SK-N-SH treated with all-trans-retinoic acid at 6 μM for 48 hours (cell line): ENCODE measurements at regions not wholly inside any gene's neighbourhood (a gene's known extent, or its start where the extent isn't known, plus 50 kb on each side); places are given as distances from the start of the nearest gene placed in this dataset.

Experiments
- ARNTL ChIP-seq: fragments of 450-650 bp; formaldehyde crosslinking; IDR thresholded peaks from 2 replicates; pipeline ENCODE4 v1.5.0; 2020; ENCODE audit warnings: low read depth, mild to moderate bottlenecking, moderate library complexity, borderline replicate concordance
- BACH2 ChIP-seq: fragments of 250-450 bp; sonication (Bioruptor Pico); IDR thresholded peaks from 2 replicates; pipeline ENCODE4 v1.9.0; 2021; ENCODE audit warnings: mild to moderate bottlenecking, borderline replicate concordance
- CSDC2 ChIP-seq: fragments of 250-450 bp; sonication (Bioruptor Pico); IDR thresholded peaks from 2 replicates; pipeline ENCODE4 v1.5.0; 2020; ENCODE audit warnings: mild to moderate bottlenecking, moderate library complexity
- CSRNP3 ChIP-seq: fragments of 250-450 bp; sonication (Bioruptor Pico); IDR thresholded peaks from 2 replicates; pipeline ENCODE4 v1.5.1; 2021; ENCODE audit warnings: mild to moderate bottlenecking, moderate library complexity
- ESRRG ChIP-seq: fragments of 250-450 bp; sonication (Bioruptor Pico); IDR thresholded peaks from 2 replicates; pipeline ENCODE4 v1.6.1; 2021; ENCODE audit warnings: mild to moderate bottlenecking
- ISL1 ChIP-seq: fragments of 250-450 bp; sonication (Bioruptor Pico); IDR thresholded peaks from 2 replicates; pipeline ENCODE4 v2.1.2; 2022; ENCODE audit warnings: mild to moderate bottlenecking, moderate library complexity
- PPARA ChIP-seq: fragments of 250-450 bp; sonication (Bioruptor Pico); IDR thresholded peaks from 2 replicates; pipeline ENCODE4 v1.5.0; 2020; ENCODE audit warnings: mild to moderate bottlenecking, borderline replicate concordance
- RARB ChIP-seq: fragments of 250-450 bp; sonication (Bioruptor Pico); IDR thresholded peaks from 2 replicates; pipeline ENCODE4 v1.8.0; 2021; ENCODE audit warnings: mild to moderate bottlenecking, moderate library complexity
- SNAI2 ChIP-seq: fragments of 250-450 bp; sonication (Bioruptor Pico); IDR thresholded peaks from 2 replicates; pipeline ENCODE4 v1.5.0; 2020; ENCODE audit warnings: mild to moderate bottlenecking, moderate library complexity
- ZFP3 ChIP-seq: fragments of 250-450 bp; sonication (Bioruptor Pico); IDR thresholded peaks from 2 replicates; pipeline ENCODE4 v1.5.0; 2020; ENCODE audit warnings: mild to moderate bottlenecking, moderate library complexity
- ZNF565 ChIP-seq: fragments of 450-650 bp; formaldehyde crosslinking; conservative IDR thresholded peaks from 2 replicates; pipeline ENCODE4 v1.5.0; 2020; ENCODE audit warnings: low read depth, mild to moderate bottlenecking, moderate library complexity
- TF ChIP-seq, protein P1 (sequence below): fragments of 250-450 bp; sonication (Bioruptor Pico); IDR thresholded peaks from 2 replicates; pipeline ENCODE4 v1.8.0; 2020; ENCODE audit warnings: mild to moderate bottlenecking, moderate library complexity, borderline replicate concordance
- TF ChIP-seq, protein P2 (sequence below): fragments of 250-450 bp; sonication (Bioruptor Pico); IDR thresholded peaks from 2 replicates; pipeline ENCODE4 v1.5.1; 2020; ENCODE audit warnings: low read depth, mild to moderate bottlenecking, moderate library complexity

- TF ChIP-seq CSDC2 (CRISPR knock-in tag) = no peak
- TF ChIP-seq, protein P1, sequence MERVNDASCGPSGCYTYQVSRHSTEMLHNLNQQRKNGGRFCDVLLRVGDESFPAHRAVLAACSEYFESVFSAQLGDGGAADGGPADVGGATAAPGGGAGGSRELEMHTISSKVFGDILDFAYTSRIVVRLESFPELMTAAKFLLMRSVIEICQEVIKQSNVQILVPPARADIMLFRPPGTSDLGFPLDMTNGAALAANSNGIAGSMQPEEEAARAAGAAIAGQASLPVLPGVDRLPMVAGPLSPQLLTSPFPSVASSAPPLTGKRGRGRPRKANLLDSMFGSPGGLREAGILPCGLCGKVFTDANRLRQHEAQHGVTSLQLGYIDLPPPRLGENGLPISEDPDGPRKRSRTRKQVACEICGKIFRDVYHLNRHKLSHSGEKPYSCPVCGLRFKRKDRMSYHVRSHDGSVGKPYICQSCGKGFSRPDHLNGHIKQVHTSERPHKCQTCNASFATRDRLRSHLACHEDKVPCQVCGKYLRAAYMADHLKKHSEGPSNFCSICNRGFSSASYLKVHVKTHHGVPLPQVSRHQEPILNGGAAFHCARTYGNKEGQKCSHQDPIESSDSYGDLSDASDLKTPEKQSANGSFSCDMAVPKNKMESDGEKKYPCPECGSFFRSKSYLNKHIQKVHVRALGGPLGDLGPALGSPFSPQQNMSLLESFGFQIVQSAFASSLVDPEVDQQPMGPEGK (CRISPR knock-in tag) = no peak
- no peak for TF ChIP-seq SNAI2 (CRISPR knock-in tag)
- no peak for TF ChIP-seq ARNTL (CRISPR knock-in tag)
- TF ChIP-seq PPARA (CRISPR knock-in tag) = no peak
- no peak for TF ChIP-seq RARB (CRISPR knock-in tag)
- no peak for TF ChIP-seq CSRNP3
- TF ChIP-seq ZNF565 (CRISPR knock-in tag) = no peak
- TF ChIP-seq ISL1 (CRISPR knock-in tag) = no peak
- TF ChIP-seq, protein P2, sequence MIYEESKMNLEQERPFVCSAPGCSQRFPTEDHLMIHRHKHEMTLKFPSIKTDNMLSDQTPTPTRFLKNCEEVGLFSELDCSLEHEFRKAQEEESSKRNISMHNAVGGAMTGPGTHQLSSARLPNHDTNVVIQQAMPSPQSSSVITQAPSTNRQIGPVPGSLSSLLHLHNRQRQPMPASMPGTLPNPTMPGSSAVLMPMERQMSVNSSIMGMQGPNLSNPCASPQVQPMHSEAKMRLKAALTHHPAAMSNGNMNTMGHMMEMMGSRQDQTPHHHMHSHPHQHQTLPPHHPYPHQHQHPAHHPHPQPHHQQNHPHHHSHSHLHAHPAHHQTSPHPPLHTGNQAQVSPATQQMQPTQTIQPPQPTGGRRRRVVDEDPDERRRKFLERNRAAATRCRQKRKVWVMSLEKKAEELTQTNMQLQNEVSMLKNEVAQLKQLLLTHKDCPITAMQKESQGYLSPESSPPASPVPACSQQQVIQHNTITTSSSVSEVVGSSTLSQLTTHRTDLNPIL (CRISPR knock-in tag) = no peak
- no peak for TF ChIP-seq ESRRG (CRISPR knock-in tag)
- TF ChIP-seq ZFP3 = no peak
- no peak for TF ChIP-seq BACH2 (CRISPR knock-in tag)
Measured at GRCh38 chr1:11414926-11415538, 63.9 kb upstream of the DISP3 start.
